Caco-2 (cell line): ENCODE measurements at regions not wholly inside any gene's neighbourhood (a gene's known extent, or its start where the extent isn't known, plus 50 kb on each side); places are given as distances from the start of the nearest gene placed in this dataset.

Source experiments
- BruUV-seq: library from RNA; stranded (reverse); fragments of 400-500 nt; replicated peaks from 2 replicates; lab custom pipeline; 2021; lab: Mats Ljungman, UMichigan
- CTCF ChIA-PET: fragments of 300-600 bp; sonication (Branson Sonifier 250); formaldehyde crosslinking; loops from one replicate; lab custom pipeline; 2022; ENCODE audit warnings: antibody characterized with exemption; lab: Charles Lee
- POLR2A ChIA-PET: fragments of 300-600 bp; sonication (Branson Sonifier 250); formaldehyde crosslinking; loops from one replicate; lab custom pipeline; 2022; ENCODE audit warnings: antibody characterized with exemption; lab: Charles Lee
- DNase-seq, 2 experiments: peaks; one replicate each; pipeline versions ENCODE4 v3.0.0 to v3.0.0-alpha.2; 2020 to 2022
- H3K27me3 ChIP-seq: replicated peaks from 2 replicates; pipeline ENCODE4 v1.6.0; 2011; ENCODE audit warnings: low read length; ENCODE audit not compliant: control insufficient read depth, insufficient read depth
- H3K36me3 ChIP-seq: 2 replicates; pipeline ENCODE4 v1.5.1; 2011; ENCODE audit warnings: low read length; ENCODE audit not compliant: control insufficient read depth, insufficient read depth
- H3K4me1 ChIP-seq: fragments of 250-450 bp; sonication (Bioruptor Pico); 2 replicates; pipeline ENCODE4 v1.5.1; 2020; ENCODE audit warnings: mild to moderate bottlenecking
- H3K4me3 ChIP-seq: 2 replicates; pipeline ENCODE4 v1.5.1; 2011; ENCODE audit warnings: low read depth, mild to moderate bottlenecking, control low read depth, low read length
- H3K9me3 ChIP-seq: fragments of 250-450 bp; sonication (Bioruptor Pico); 2 replicates; pipeline ENCODE4 v1.5.1; 2020; ENCODE audit warnings: mild to moderate bottlenecking, moderate library complexity
- H3K27ac Mint-ChIP-seq: one replicate; pipeline ENCODE4 v1.8.0; 2022; ENCODE audit warnings: mixed read lengths; ENCODE audit not compliant: unreplicated experiment
- H3K27me3 Mint-ChIP-seq: one replicate; pipeline ENCODE4 v1.8.0; 2022; ENCODE audit warnings: mixed read lengths; ENCODE audit not compliant: insufficient read depth, unreplicated experiment
- H3K36me3 Mint-ChIP-seq: one replicate; pipeline ENCODE4 v1.8.0; 2022; ENCODE audit warnings: mild to moderate bottlenecking, mixed read lengths; ENCODE audit not compliant: insufficient read depth, unreplicated experiment
- H3K4me1 Mint-ChIP-seq: one replicate; pipeline ENCODE4 v1.8.0; 2022; ENCODE audit warnings: low read depth, mixed read lengths; ENCODE audit not compliant: unreplicated experiment
- H3K4me3 Mint-ChIP-seq: one replicate; pipeline ENCODE4 v1.8.0; 2022; ENCODE audit warnings: mild to moderate bottlenecking, moderate library complexity, mixed read lengths; ENCODE audit not compliant: unreplicated experiment
- H3K9me3 Mint-ChIP-seq: one replicate; pipeline ENCODE4 v1.8.0; 2022; ENCODE audit warnings: mixed read lengths; ENCODE audit not compliant: unreplicated experiment
- CTCF ChIP-seq, 2 experiments: fragments of 200-600 bp in 1 of 2; IDR thresholded peaks; 1 replicate in 1 of 2; 2 replicates in 1 of 2; pipeline versions ENCODE4 v1.5.1 to v1.8.0; 2011 to 2022; ENCODE audit warnings: antibody characterized with exemption in 1 of 2, control low read depth in 1 of 2, inconsistent platforms in 1 of 2, low read depth in 1 of 2, low read length in 1 of 2, mild to moderate bottlenecking in 1 of 2, moderate library complexity in 1 of 2; ENCODE audit not compliant: insufficient read depth in 1 of 2, severe bottlenecking in 1 of 2, unreplicated experiment in 1 of 2
- intact Hi-C: fragments of 100-400 bp; cut with micrococcal nuclease; formaldehyde crosslinking; loops from one replicate; pipeline ENCODE4 v1.10.0; 2022; ENCODE audit not compliant: unreplicated experiment

DNA sequence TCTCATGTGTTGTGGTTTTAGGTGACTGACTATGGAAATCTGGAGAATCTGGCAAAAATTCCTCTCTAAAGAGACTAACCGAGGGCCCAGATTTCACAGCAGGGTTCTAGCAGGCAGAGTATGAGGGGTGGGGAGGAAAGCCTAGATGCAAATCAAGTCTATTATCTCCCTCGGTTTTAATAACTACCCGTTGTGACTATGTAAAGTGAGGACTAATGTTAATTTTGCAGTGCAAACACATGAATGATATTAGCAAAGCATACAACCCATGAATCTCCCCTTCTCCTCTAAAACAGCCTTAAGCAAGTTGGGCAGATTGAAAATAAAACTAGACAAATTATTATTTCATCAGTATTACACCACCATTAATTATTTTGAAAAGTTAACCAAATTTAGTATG is 131.4 kb downstream of the SLITRK2 start:
- Mint-ChIP-seq H3K27me3 (no peaks in the 10 kb centered on the region), H3K36me3 (no peaks in the 10 kb centered on the region), H3K4me3 (no peak overlapping the region), H3K4me1 (no peaks in the 10 kb centered on the region), H3K9me3 (no peaks in the 10 kb centered on the region), H3K27ac (no peak overlapping the region)
- TF ChIP-seq CTCF (IDR thresholded peaks at IDR 0.05; ENCODE audit: insufficient read depth in 1 of 2, low read depth in 1 of 2, low read length in 1 of 2, severe bottlenecking in 1 of 2, unreplicated experiment in 1 of 2), result no peak
- intact Hi-C loops, result no loop called here
- H3K4me3 ChIP-seq, result no peak overlapping the region
- H3K27me3 ChIP-seq, result no peaks in the 10 kb centered on the region
- H3K9me3 ChIP-seq, result no peaks in the 10 kb centered on the region
- H3K4me1 ChIP-seq, result no peaks in the 10 kb centered on the region
- CTCF ChIA-PET, result no interaction called here
- BruUV-seq, result no TSS peak
- no peak for DNase-seq
- no peaks in the 10 kb centered on the region for H3K36me3 ChIP-seq
- POLR2A ChIA-PET, result no interaction called here

- intact Hi-C loops, result no loop called here
Observed at GRCh38 chrX:145953628-145954027, 136.0 kb downstream of the SLITRK2 start.

DNA sequence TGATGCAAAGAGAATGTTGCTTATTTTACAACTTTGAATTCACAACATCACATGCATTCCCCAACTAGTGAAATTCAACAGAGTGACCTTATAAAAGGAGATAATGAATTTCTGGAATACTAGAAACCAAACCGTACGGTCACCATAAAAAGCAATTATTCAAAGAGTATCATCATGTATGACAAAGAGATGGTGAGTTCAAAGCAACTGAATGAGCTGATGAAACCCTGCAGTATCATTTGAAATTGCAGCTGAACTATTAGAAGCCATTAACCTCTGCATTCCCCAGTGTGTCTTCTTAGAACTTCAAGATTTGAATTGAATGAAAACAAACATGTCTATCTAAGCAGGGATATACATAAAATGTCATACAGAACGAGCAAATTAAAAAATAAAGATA is 172.4 kb downstream of the SLITRK2 start:
- intact Hi-C loops, result no loop called here
- Histone ChIP-seq H3K27me3 (no peaks in the 10 kb centered on the region), H3K4me3 (no peak overlapping the region), H3K36me3 (no peaks in the 10 kb centered on the region), H3K9me3 (no peaks in the 10 kb centered on the region), H3K4me1 (no peaks in the 10 kb centered on the region)
- peaks cover 12% of the 10 kb centered on the region for H3K9me3 Mint-ChIP-seq
- H3K27ac Mint-ChIP-seq, result no peak overlapping the region
- TF ChIP-seq CTCF (IDR thresholded peaks at IDR 0.05; ENCODE audit: insufficient read depth in 1 of 2, low read depth in 1 of 2, low read length in 1 of 2, severe bottlenecking in 1 of 2, unreplicated experiment in 1 of 2), result no peak
- BruUV-seq, result no TSS peak
- no peaks in the 10 kb centered on the region for H3K36me3 Mint-ChIP-seq
- no peak for DNase-seq
- ChIA-PET CTCF (interaction anchor here (0.6 kb wide), 1 partner anchor 432 kb away, joined by 4 read pairs; no protein-coding TSS in a partner anchor), POLR2A (no interaction called here)
- H3K27me3 Mint-ChIP-seq, result no peaks in the 10 kb centered on the region
- H3K4me1 Mint-ChIP-seq, result no peaks in the 10 kb centered on the region
- H3K4me3 Mint-ChIP-seq, result no peak overlapping the region

More at GRCh38 chrX:145953628-145954027, 136.0 kb downstream of the SLITRK2 start:
- CTCF ChIA-PET, result no interaction called here
- no peaks in the 10 kb centered on the region for H3K9me3 ChIP-seq
- H3K4me1 ChIP-seq, result no peaks in the 10 kb centered on the region
- no TSS peak for BruUV-seq
- TF ChIP-seq CTCF (IDR thresholded peaks at IDR 0.05; ENCODE audit: insufficient read depth in 1 of 2, low read depth in 1 of 2, low read length in 1 of 2, severe bottlenecking in 1 of 2, unreplicated experiment in 1 of 2), result no peak
- Mint-ChIP-seq H3K27ac (no peak overlapping the region), H3K36me3 (no peaks in the 10 kb centered on the region), H3K4me3 (no peak overlapping the region), H3K4me1 (no peaks in the 10 kb centered on the region), H3K9me3 (no peaks in the 10 kb centered on the region), H3K27me3 (no peaks in the 10 kb centered on the region)
- no peak overlapping the region for H3K4me3 ChIP-seq
- H3K27me3 ChIP-seq, result no peaks in the 10 kb centered on the region
- H3K36me3 ChIP-seq, result no peaks in the 10 kb centered on the region
- no peak for DNase-seq
- POLR2A ChIA-PET, result no interaction called here
